ELF-1 (cell line): ENCODE measurements at regions not wholly inside any gene's neighbourhood (a gene's known extent, or its start where the extent isn't known, plus 50 kb on each side); places are given as distances from the start of the nearest gene placed in this dataset.

Source experiments
- DNase-seq: peaks from one replicate; pipeline ENCODE4 v3.0.0-alpha.2; 2016; ENCODE audit warnings: low read depth, low spot score

GRCh38 chr6:78390066-78390465 is 477.3 kb upstream of the IRAK1BP1 start:
- DNase-seq = no peak

- no peak for DNase-seq
These were observed 469.9 kb upstream of the IRAK1BP1 start for GRCh38 chr6:78397499-78397898.

DNA sequence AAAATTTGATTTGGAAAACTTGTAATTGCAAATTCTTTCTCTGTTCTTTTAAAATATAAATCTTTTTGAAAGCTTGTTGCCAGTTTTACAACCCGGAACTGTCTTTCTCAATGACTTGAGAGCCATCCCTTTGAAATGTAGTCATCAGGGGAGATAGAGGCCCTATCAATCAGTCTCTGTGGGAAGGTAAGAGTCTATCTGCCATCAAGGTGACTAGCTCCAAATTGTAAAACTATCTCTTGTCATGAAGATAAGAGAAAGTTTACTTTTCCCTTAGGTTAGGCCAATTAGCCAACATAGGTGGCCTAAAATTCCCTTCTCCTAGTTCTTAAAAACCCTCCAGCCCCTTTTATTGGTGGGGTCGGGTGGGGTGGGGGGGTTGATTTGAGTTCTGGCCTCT is 469.1 kb upstream of the IRAK1BP1 start:
- DNase-seq = no peak

DNA sequence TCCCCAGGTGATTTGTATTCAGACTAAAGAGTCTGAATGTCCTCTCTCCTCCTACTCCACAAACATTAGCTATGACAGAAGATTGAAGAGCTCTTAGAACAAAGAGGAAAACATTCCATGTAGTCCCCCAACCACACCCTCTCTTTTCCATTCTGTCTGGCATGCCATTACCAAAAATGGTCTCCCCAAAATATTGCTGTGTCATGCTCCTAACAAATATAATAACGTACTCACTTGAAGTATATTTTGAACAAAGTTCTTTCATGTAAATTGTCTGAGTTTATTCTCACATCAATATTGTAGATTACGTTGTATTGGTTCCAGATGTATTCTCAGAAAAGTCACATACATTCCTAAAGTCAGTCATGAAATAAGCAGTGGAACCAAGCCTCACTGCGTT is 467.3 kb upstream of the IRAK1BP1 start:
- no peak for DNase-seq

- DNase-seq = no peak
These were observed 440.0 kb upstream of the IRAK1BP1 start for GRCh38 chr6:78427386-78427785.

GRCh38 chr6:78430521-78430920 is 436.8 kb upstream of the IRAK1BP1 start:
- no peak for DNase-seq

DNA sequence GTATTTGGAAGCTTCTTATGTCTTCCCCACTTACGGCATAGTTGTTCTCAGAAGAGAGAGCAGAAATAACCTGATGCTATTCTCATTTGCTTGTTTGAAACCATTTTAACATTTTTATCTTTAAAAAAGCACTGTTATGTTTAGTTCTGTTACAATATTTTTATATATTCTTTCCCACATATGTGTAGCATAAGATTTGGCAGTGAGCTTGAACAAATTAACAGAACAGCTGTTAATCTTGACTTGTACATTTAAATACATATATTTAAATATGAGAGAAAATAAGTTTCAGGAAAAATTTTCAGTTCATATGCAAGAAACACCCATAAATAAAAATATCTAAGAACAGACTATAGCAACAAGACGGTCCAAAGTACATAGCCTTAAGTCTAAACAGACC is 431.7 kb upstream of the IRAK1BP1 start:
- no peak for DNase-seq

- DNase-seq = peak; percentile 5
These were observed 431.0 kb upstream of the IRAK1BP1 start for GRCh38 chr6:78436335-78436734.

DNA sequence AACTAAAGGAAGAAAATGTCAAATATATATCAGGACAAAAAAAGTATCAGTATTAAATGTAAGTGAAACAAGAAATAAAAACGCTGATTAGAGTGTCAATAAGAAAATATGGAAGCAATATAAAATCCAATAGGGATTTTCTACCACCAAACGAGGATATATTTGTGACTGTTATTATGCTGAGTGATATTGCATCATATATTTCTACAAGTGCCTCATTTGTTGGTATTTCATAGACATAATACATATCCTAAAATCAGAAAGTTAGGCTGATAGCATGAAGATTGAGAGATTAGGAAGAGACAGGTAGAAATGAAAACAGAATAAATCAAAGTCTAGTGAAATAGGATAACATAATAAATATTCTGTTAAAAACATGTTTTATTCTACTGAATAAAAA is 429.2 kb upstream of the IRAK1BP1 start:
- no peak for DNase-seq

DNA sequence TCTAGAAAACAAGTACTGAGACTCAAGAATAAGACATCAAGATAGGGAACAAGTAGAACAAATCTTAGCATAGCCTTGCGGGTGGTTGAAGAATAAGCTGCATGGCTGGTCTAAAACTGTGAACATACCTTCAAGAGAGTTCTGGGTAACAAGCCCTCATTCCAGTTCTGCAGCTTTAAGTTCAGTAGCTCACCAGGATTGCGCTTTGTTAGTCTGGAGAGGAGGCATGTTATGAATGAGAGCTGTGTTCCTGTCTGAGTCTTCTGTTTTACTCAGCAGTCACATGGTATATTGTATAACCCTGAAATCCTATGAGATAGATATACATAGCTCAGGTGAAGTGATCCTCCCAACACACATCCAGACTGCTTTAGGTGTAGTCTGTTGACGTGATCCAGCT is 406.6 kb upstream of the IRAK1BP1 start:
- DNase-seq = peak; percentile 15

- no peak for DNase-seq
These were observed 404.6 kb upstream of the IRAK1BP1 start for GRCh38 chr6:78462728-78463127.

- no peak for DNase-seq
These were observed 402.2 kb upstream of the IRAK1BP1 start for GRCh38 chr6:78465059-78465634.

- no peak for DNase-seq
These were observed 390.8 kb upstream of the IRAK1BP1 start for GRCh38 chr6:78476561-78476960.

GRCh38 chr6:78482801-78483552 is 384.4 kb upstream of the IRAK1BP1 start:
- no peak for DNase-seq

DNA sequence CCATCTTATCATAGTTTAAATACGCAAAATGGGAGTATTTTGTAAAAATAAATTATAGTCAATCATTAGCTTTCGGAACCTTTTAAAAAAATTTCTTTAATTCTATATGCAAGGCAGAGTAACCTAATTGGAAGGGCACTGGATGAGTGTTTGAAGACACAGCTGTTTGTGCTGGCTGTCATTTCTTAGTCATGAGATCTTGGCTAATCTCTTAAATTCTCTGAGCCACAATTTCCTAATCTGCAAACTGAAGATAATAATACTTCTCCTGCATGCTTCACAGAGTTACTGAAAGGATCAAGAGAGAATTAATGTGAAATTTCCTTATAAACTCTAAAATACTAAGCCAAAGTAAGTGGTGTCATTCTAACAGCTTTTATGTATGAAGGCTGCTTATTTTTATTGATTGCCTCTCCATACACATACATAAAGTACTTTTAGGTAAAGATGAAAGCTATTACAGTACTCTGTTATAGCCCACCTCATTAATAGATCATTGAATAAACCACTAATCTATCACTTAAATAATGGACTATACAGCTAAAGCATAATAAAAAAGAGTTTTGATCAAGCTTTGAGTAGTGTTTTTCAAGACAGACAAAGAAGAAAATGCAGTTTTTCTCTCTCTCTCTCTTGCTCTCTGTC is 383.7 kb upstream of the IRAK1BP1 start:
- DNase-seq = no peak

- DNase-seq = no peak
These were observed 382.9 kb upstream of the IRAK1BP1 start for GRCh38 chr6:78484198-78485064.

GRCh38 chr6:78487401-78487800 is 379.9 kb upstream of the IRAK1BP1 start:
- DNase-seq = no peak

DNA sequence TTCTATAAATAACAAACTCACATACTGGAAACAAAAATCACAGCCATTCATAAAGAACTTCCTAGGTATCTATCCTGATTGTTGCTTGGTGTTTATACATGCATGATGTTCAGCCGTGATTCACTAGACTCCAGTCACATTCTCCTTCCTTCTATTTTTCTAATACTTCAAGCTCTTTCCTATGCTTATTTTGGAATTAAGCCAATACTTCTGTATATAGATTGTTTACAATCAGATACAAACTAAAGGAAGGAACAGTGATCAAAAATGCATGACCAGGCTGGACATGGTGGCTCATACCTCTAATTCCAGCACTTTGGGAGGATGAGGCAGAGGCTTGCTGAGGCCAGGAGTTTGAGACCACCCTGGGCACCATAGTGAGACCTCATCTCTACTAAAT is 377.5 kb upstream of the IRAK1BP1 start:
- DNase-seq = no peak

- DNase-seq = no peak
These were observed 374.9 kb upstream of the IRAK1BP1 start for GRCh38 chr6:78492351-78493017.

DNA sequence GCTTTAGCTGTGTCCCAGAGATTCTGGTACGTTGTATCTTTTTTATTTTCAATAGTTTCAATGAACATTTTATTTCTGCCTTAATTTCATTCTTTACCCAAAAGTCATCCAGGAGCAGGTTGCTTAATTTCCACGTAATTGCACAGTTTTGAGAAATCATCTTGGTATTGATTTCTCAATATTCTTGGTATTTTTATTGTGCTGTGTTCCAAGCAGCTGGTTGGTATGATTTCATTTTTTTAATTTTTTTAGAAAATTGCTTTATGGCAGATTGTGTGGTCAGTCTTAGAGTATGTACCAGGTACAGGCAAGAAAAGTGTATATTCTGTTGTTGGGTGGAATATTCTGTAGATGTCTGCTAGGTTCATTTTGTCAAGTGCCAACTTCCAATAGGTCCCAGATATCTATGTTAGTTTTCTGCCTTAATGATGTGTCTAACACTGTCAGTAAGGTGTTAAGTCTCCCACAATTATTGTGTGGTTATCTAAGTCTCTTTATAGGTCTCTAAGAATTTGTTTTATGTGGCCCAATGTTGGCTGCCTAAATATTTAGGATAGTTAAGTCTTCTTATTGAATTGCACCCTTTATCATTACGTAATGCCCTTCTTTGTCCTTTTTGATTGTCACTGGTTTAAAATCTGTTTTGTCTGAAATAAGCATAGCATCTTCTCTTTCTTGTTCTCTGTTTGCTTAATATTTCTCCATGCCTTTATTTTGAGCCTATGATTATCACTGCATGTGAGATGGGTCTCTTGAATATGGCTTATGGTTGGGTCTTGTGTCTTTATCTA is 366.9 kb upstream of the IRAK1BP1 start:
- DNase-seq = no peak

- peak; percentile 34 for DNase-seq
These were observed 364.9 kb upstream of the IRAK1BP1 start for GRCh38 chr6:78502386-78502887.
